ENCODE measurements at regions not wholly inside any gene's neighbourhood (a gene's known extent, or its start where the extent isn't known, plus 50 kb on each side); places are given as distances from the start of the nearest gene placed in this dataset.

DNA sequence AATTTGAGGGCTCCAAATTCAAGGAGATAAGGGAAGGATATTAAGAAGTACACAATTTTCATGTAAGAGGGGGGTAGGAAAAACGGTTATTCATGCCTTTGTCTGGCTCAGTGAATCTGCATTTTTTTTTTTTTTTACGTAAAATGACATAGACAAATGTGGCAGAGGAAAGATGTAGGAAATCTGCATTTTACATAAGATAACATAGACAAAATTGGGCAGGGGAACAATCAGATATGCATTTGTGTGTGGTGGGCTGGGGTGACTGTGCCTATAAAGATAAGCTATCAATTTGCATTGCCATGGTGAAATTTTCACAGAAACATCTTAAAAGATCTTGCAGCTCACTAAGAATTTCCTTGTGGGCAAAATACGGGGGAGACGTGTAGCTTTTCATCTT is 92.7 kb upstream of the GPR141 start:
- TF ChIP-seq POLR2A (IDR thresholded peaks at IDR 0.05), result no peak
- TF ChIP-seq, protein P1, sequence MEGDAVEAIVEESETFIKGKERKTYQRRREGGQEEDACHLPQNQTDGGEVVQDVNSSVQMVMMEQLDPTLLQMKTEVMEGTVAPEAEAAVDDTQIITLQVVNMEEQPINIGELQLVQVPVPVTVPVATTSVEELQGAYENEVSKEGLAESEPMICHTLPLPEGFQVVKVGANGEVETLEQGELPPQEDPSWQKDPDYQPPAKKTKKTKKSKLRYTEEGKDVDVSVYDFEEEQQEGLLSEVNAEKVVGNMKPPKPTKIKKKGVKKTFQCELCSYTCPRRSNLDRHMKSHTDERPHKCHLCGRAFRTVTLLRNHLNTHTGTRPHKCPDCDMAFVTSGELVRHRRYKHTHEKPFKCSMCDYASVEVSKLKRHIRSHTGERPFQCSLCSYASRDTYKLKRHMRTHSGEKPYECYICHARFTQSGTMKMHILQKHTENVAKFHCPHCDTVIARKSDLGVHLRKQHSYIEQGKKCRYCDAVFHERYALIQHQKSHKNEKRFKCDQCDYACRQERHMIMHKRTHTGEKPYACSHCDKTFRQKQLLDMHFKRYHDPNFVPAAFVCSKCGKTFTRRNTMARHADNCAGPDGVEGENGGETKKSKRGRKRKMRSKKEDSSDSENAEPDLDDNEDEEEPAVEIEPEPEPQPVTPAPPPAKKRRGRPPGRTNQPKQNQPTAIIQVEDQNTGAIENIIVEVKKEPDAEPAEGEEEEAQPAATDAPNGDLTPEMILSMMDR (IDR thresholded peaks at IDR 0.05 in 4 of 5, conservative IDR thresholded peaks at IDR 0.05 in 1 of 5), result no peak
- intact Hi-C loops (cut with DNase I; ENCODE audit: low total_unique reads) (no loop called here), in situ Hi-C loops (cut with MboI; ENCODE audit: low sequenced_read_pairs in 4 of 4) (no loop called here)
- no peaks in the 10 kb centered on the region for H3K4me1 ChIP-seq
- DNase-seq (no peak), ATAC-seq (no peak)
- no peak overlapping the region for H3K27ac ChIP-seq
- H3K4me3 ChIP-seq, result no peak overlapping the region
- no peaks in the 10 kb centered on the region for H3K27me3 ChIP-seq
- no peaks in the 10 kb centered on the region for H3K9me3 ChIP-seq
- H3K36me3 ChIP-seq, result no peaks in the 10 kb centered on the region

DNA sequence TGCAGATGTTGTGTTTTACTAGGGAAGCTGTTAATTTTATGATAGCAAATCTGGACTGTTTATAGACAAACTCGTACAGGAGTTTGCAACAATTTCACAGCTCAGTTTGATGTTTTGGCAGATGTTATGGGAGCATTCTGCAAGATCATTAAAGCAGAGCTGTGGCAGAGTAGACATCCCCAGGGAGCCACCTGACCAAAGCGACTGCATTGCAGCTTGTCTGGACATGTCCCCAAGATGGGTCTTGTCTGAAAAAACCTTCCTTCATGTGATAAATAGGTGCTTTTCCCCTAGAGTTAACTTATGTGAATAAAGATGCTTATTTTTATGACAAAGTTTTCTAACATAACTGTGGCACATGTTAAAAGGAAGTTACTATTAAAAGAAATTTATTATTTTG is 91.2 kb upstream of the GPR141 start:
- DNase-seq (no peak), ATAC-seq (no peak)
- no peaks in the 10 kb centered on the region for H3K36me3 ChIP-seq
- in situ Hi-C loops (cut with MboI; ENCODE audit: low sequenced_read_pairs in 4 of 4), result no loop called here
- TF ChIP-seq, protein P1 (IDR thresholded peaks at IDR 0.05 in 4 of 5, conservative IDR thresholded peaks at IDR 0.05 in 1 of 5), result no peak
- no peak for TF ChIP-seq POLR2A (IDR thresholded peaks at IDR 0.05)
- no peak overlapping the region for H3K27ac ChIP-seq
- no peak overlapping the region for H3K4me3 ChIP-seq
- no peaks in the 10 kb centered on the region for H3K27me3 ChIP-seq
- intact Hi-C loops (cut with DNase I; ENCODE audit: low total_unique reads), result no loop called here
- no peaks in the 10 kb centered on the region for H3K4me1 ChIP-seq
- no peaks in the 10 kb centered on the region for H3K9me3 ChIP-seq

DNA sequence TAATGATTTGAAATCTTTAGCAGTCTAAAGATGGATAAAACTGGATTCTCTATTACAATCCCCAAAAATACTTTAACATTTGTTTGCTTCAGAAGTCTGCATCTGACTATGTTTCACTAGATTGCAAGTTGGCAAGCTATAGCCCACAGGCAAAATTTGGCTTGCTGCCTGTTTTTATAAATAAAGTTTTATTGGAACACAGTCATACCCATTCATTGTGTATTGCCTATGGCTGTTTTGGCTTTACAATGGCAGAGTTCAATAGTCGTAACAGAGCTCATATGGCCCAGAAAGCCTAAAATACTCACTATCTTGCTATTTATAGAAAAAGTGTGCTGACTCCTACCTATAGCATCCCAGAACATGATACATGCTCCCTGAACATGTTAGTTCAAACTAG is 89.0 kb upstream of the GPR141 start:
- intact Hi-C loops (cut with DNase I; ENCODE audit: low total_unique reads), result no loop called here
- in situ Hi-C loops (cut with MboI; ENCODE audit: low sequenced_read_pairs in 4 of 4), result no loop called here

DNA sequence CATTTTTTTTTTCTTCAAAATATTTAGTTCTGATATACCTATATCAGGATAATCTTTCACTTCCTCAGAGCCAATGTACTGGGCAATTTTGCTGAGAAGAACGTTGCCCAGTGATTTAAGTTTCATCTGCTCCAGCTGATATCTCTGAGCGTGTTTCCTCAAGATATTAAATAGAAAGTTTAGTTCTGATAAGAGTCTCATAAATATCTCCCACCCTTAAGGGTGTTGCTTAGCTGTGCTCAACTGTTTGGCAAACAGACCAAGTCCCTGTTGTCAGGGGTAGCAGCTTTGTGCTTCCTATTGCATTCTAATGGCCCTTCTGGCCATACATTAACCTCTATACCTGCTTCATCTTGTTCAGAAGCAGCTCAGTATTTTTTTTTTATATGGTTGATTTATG is 84.7 kb upstream of the GPR141 start:
- intact Hi-C loops (cut with DNase I; ENCODE audit: low total_unique reads), result no loop called here
- Histone ChIP-seq H3K36me3 (no peaks in the 10 kb centered on the region), H3K27me3 (no peaks in the 10 kb centered on the region), H3K4me3 (no peak overlapping the region), H3K27ac (no peak overlapping the region), H3K4me1 (no peaks in the 10 kb centered on the region), H3K9me3 (no peaks in the 10 kb centered on the region)
- no peak for DNase-seq
- no peak for ATAC-seq
- TF ChIP-seq POLR2A (IDR thresholded peaks at IDR 0.05), result no peak
- TF ChIP-seq, protein P1 (IDR thresholded peaks at IDR 0.05 in 4 of 5, conservative IDR thresholded peaks at IDR 0.05 in 1 of 5), result no peak
- in situ Hi-C loops (cut with MboI; ENCODE audit: low sequenced_read_pairs in 4 of 4), result no loop called here

More for the DNA sequence above, 89.0 kb upstream of the GPR141 start:
- no peak for TF ChIP-seq POLR2A (IDR thresholded peaks at IDR 0.05)
- TF ChIP-seq, protein P1 (IDR thresholded peaks at IDR 0.05 in 4 of 5, conservative IDR thresholded peaks at IDR 0.05 in 1 of 5), result no peak
- H3K9me3 ChIP-seq, result no peaks in the 10 kb centered on the region
- no peak for ATAC-seq
- no peak overlapping the region for H3K27ac ChIP-seq
- no peaks in the 10 kb centered on the region for H3K4me1 ChIP-seq
- no peaks in the 10 kb centered on the region for H3K27me3 ChIP-seq
- H3K36me3 ChIP-seq, result no peaks in the 10 kb centered on the region
- H3K4me3 ChIP-seq, result no peak overlapping the region
- DNase-seq, result no peak

DNA sequence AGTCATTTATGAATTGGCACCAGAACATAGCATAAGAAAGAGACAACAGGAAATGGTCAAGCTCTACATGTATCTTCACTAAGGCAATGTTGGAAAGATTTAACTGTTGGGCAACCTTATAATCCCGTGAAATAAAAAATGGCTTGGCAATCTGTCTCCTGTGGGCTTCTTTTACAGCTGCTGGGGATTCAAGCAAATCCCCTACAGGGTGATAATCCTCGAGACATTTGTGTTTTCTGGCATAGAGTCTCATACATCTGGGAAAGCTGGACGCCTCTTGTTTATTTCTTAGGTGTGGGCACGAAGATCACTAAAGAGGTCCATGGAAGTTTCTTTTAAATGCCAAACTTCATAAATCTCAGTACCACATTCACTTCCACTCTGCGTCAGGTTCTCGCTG is 82.2 kb upstream of the GPR141 start:
- no peak for ATAC-seq
- in situ Hi-C loops (cut with MboI; ENCODE audit: low sequenced_read_pairs in 4 of 4), result no loop called here

More for the DNA sequence above, 82.2 kb upstream of the GPR141 start:
- H3K4me3 ChIP-seq, result no peak overlapping the region
- H3K36me3 ChIP-seq, result no peaks in the 10 kb centered on the region
- H3K27me3 ChIP-seq, result no peaks in the 10 kb centered on the region
- intact Hi-C loops (cut with DNase I; ENCODE audit: low total_unique reads), result no loop called here
- H3K27ac ChIP-seq, result no peak overlapping the region
- no peaks in the 10 kb centered on the region for H3K4me1 ChIP-seq
- no peaks in the 10 kb centered on the region for H3K9me3 ChIP-seq
- no peak for TF ChIP-seq POLR2A (IDR thresholded peaks at IDR 0.05)
- TF ChIP-seq, protein P1 (IDR thresholded peaks at IDR 0.05 in 4 of 5, conservative IDR thresholded peaks at IDR 0.05 in 1 of 5), result no peak
- no peak for DNase-seq

All from gastrocnemius medialis (tissue), 4 donors.